ELF-1 (cell line): ENCODE measurements at regions not wholly inside any gene's neighbourhood (a gene's known extent, or its start where the extent isn't known, plus 50 kb on each side); places are given as distances from the start of the nearest gene placed in this dataset.
"Not testable (repeated sequence)": the region's sequence is repeated elsewhere in the genome, so short reads cannot be mapped to it uniquely, and the experiment has no call there.

Experiments used
- DNase-seq: peaks from one replicate; pipeline ENCODE4 v3.0.0-alpha.2; 2016; ENCODE audit warnings: low read depth, low spot score

DNA sequence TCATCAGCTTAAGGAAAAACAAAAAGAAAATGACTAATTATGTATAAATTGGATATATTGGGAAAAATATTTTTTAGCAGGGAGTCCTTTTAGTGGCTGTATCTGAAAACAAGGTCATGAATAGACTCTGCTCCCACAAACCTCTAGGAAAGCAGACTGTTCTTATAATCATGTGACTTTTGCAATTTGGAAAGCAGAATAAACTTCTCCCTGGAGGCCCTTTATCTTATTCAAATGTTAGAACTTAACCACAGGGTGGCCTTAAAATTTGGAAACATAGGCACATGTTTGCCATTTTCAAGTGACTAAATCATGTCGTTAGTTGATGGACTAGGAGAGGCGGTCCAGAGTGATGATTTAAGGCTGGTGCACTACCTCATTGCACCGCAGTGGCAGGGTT lies 196.6 kb upstream of the KRR1 start:
- no peak for DNase-seq

DNA sequence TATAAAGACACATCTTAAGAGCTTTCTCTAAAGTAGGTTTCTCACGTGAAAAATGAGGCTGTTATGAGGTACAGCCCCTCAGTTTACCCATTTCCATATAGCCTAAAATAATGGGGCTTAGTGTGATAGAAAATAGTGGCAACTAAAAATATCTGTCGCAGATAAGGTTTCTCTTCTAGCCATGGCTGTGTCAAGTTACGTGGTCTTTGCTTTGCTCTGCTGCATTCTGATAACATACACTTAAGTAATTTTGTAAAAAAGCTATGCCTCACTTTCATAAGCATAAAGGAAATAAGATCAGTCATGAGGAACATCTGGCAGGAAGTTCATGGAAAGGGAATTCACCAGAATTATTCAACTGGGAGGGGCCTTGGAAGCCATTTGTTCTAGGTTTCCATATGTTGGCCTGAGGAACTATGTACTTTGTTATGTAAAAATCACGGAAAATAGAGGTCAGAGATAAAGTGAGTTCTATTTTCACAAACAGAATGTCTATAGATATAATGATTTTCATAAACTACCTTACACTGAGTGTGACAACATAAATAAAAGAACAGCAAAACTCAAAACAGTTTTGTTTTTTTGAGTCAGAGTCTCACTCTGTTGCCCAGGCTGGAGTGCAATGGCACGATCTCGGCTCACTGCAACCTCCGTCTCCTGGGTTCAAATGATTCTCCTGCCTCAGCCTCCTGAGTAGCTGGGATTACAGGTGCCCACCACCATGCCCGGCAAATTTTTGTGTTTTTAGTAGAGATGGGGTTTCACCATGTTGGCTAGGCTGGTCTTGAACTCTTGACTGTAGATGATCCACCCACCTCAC lies 195.6 kb upstream of the KRR1 start:
- DNase-seq = no peak

DNA sequence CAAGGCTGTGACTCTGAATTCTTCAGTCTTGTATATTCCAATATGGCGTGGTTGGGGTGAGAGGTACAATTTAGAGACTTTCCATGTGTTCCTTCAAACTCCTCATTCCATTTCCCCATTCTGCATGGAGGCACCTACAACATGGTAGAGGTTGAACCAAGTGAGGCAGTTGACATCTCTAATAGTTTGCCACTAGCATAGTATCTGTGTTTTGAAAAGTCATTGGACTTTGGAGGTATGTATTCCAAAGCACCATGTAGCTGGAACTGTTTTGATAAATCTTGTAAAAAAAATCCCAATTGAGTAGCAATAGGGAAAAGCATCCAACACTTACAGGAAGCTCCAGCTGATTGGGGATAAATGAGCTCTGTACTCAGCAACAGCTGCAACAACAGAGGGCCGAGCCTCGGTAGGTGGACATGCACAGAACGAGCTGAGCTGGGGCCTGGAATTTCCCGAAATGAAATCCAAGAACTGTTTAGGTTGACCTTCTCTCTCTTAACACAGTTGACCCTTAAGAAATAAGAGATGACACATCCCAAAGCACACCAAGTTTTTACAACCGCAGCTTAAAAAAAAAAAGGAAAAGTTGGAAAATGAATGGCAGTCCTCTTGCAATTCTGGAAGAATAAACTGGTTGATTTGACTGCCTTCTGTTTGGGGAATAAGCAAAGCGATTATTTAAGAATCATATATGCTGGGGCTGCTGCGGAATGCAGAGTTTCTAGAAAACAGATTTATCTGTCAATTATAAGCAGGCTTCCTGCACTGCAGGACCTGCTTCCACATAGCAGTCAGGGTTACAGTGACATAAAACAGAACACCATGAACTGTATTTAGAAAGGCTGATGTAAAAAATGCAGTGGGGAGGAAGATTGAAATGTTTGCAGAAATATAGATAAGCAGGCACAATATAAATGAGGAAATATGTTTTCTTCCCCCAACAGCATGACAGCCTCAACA lies 194.6 kb upstream of the KRR1 start:
- DNase-seq = peak; percentile 50

DNA sequence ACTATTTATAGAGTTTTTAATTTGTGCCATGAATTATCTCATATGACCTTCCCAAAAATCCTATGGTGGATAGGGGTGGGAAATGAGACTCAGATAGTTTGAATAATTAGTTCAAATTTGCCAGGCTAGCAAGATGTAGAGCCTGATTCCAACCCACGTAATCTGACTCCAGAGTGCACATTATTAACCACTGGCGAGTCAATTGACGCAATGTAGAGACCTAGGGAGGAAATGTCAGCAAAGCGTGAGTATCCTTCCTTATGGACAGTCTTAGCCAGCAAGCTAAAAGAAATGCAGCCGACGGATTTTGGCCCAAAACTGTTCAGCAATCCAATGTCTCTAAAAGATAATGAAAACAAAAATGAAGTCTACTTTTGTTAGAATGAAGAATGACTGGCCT lies 193.3 kb upstream of the KRR1 start:
- no peak for DNase-seq

DNA sequence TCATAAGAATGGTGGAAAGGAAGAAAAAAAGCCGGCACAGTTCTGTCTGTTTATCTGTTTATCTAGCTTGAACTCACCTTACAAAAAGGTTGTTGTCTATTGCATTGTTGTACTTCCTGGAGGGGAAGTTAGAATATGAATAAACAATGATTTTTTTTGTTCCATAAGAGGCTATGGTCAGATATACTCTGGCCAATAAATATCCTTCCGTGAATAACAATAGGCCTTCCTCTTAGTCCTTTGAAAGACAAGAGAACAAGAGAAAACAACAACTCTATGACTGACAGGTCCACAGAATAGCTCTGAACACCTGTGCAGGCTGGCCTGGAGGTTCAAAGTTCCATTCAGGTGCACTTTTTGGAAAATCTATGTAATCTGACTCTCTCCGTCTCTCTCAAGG lies 192.8 kb upstream of the KRR1 start:
- no peak for DNase-seq

DNA sequence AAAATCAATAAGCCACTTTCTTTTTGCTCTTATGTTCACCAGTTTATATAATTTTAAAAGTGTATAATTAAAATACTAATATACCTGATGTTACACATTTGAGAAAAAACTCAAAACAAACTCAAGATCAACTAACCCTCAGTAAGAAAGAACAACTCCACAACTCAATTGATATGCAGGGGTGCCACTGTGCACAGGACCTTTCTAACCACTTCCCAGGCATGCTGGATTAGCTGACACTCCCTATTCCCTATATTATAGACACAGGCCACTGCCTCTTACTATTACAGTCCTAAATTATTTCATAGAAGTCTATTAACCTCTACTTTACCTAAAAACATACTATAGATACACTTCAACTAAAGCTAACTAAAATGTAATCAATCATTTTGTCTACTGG lies 191.7 kb upstream of the KRR1 start:
- DNase-seq = no peak

DNA sequence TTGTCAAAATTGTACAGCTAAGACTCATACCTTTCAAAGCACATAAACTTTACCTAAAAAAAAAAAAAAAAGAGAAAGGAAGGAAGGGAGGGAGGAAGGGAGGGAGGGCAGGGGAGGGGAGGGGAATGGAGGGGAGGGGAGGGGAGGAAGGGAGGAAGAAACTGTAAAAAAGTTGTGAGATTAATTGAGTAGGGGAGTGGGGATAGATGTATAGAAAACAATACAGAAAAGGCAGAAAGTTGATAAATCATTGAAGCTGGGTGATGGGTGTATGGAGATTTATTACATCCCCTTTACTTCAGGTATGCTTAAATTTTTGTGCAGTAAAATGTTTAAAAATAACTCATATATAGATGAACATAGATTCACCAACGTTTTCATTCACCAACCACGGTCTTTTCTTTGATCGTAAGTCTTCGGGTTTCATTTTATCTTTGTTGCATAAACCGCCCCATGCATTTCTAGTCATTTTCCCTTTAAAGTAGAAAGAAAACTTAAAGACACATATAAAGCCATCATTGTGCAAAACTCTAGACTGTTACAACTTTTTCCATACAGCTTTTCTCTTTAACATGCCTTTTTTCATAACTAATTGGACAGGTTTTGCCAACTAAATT lies 191.2 kb upstream of the KRR1 start:
- no peak for DNase-seq

DNA sequence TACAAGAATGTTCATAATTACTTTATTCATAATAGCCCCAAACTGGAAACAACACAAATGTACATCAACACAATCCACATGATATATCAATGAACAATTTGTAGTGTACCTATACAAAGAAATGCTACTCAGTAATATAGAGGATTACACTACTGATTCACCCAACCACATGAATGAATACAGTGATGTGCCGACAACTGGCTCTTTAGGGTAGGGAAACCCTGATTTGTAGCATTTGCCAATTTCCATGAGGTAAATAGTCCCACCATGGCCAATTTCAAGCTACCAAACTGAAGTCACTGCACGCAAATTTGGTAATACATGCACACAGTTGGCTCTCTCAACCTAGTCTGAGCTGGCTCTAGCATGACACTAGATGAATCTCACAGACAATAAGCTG lies 190.4 kb upstream of the KRR1 start:
- no peak for DNase-seq

DNA sequence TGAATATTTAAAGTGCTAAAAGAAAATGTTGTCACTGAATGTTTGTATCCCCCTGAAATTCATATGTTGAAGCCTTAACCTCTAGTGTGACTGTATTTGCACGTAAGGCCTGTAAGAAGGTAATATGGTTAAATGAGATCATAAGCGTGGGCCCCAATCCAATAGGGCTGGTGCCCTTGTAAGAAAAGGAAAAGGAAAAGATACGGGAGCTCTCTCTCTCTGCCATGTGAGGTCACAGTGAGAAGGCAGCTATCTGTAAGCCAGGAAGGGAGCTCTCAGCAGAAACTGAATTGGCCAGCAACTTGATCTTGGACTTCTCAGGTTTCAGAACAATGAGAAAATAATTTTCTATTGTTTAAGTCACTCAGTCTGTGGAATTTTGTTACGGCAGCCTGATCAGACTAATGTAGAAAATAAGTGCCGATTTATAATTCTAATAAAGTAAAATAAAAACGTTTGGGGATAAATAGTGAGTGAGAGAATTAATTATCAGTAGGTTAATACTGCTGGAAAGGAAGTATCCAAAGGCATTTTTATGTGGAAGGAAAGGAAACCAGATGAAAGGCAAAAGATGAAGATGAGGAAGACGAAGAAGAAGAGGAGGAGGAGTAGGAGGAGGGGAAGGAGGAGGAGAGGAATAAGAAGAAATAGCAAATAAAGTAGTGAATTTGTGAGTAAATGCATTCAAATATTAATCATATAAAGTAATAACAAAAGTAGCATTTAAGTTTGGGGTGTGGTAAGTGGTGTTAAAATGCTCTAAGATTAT lies 188.5 kb upstream of the KRR1 start:
- no peak for DNase-seq

DNA sequence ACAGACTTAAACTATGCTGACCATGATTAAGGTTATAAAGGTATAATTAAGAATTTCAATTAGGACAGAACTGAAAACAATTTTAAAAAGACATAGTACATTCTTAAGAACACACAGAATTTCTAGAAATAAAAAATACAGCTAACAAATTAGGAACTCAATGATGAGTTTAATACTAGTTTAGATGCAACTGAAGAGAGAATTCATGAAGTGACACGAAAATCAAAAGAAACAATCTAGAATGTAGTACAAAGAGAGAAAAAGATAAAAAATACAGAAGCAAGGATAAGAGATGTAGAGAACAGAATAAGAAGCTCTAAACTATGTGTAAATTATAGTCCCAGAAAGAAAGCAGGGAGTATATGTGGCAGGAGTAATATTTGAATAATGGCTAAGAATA lies 187.8 kb upstream of the KRR1 start:
- DNase-seq = no peak

DNA sequence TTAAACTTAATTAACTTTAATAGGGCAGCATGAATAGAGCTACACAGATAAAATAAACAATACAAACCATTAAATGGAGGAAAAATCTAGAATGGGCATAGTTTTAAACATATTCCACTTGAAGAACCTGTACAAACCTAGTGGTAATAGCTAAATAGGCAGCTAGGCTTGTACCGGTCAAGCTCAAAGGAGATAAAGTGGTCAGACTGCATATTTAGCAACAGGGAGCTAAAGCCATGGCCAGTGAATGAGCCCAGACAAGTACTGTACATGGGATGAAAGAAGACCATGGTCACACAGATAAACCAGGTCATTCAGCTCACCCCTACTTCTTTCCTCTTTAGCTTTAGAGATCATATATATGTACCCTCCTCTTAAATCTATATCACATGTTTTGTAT lies 186.6 kb upstream of the KRR1 start:
- no peak for DNase-seq

DNA sequence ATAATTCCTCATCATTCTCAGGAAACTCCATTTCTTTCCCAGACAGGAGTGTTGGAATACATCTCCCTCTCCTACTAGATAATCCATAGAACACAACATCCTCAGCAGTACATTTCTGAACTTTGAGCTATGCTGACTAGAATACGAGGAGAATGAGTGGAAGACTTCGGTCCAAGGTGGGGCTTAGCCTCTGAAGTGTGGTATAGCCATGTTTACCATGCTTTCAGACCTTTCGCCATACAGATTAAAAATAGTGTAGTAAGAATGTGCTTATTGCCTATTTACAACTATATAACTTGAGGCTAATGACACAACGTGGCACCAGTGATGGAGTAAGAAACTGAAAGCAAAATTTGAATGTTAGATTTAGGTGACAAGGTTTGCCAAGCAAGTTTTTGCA lies 184.5 kb upstream of the KRR1 start:
- no peak for DNase-seq

DNA sequence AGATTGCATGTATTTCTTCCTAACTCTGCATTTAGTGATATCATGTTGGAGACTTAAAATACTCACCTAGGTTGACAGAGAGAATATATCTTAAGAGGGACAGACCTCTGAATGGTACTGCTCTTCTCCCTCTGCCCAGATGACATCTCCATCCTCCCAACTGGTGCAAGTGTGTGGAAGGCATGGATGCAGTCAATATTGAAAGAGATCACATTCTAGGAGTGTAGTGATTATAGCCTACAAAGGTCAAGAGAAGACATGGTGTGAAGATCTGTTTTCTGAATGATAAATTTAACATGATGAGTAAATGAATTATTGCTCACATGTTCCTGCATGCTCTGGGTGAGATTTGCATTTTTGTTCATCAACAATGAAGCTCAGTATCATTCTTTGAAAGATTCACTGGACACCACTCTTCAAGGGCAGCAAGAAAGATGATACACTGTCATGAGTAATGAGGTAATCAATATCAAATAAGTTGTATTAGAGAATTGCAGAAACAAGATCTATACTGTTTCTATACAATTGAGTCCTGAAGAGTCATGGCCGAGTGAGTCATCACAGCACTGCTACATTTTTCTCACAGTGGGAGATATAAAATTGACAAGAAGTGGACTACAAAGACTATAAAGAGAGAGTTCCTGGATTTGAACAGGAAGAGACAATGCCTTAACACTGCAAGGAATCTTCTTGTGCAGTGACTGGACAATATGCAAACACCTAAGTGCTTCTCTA lies 183.3 kb upstream of the KRR1 start:
- no peak for DNase-seq

DNA sequence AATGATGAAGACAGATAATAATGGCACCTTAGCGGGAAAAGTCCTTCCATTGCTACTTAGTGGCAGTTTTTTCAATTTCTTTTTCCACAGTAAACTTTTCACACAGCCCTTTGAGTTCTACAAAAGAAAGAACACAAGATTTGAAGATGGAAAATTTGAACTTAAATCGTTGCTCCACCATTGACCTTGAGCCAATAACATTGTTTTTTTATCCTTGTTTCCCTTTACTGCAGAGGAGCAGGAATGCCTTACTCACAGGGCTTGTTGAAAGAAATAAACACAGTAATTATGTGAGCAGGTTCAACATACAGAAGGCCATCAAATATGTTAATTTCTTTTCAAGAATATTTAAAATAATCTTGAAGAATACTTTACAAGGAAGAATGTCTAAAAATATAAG lies 181.5 kb upstream of the KRR1 start:
- no peak for DNase-seq

DNA sequence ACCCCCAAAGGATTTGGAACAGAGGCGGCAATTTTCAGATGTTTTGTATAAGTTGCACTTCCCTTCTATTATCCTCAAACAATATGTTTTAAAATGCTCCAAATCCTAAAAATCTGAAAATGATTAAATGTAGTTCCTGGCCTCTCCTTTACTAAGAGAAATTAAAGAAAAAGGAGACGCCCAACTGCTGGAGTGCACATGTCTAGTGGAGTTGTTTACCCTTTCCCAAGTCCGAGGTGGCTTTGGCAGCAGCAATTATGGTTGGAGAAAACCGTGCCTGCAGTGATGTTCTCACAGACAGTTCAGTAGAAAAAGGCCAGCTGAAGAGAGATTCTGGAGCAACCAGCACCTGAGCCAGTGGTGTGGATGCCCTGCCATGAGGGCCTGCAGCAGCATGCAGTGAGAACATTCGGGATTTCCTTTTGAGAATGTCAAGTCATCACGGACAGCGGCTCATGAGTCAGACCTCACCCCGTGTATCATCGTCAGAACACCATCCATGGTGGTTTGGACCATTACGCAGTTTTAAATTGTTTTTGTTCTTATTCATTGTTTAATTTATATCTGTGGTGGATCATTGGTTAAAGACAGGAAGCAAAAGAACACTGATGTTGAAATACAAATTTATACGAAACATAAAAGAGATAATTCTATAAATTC lies 179.0 kb upstream of the KRR1 start:
- no peak for DNase-seq

DNA sequence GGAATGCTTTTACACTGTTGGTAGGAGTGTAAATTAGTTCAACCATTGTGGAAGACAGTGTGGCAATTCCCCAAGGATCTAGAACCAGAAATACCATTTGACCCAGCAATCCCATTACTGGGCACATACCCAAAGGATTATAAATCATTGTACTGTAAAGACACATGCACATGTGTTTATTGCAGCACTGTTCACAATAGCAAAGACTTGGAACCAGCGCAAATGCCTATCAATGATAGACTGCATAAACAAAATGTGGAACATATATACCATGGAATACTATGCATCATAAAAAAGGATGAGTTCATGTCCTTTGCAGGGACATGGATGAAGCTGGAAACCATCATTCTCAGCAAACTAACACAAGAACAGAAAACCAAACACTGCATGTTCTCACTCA lies 174.8 kb upstream of the KRR1 start:
- DNase-seq = not testable (repeated sequence)

DNA sequence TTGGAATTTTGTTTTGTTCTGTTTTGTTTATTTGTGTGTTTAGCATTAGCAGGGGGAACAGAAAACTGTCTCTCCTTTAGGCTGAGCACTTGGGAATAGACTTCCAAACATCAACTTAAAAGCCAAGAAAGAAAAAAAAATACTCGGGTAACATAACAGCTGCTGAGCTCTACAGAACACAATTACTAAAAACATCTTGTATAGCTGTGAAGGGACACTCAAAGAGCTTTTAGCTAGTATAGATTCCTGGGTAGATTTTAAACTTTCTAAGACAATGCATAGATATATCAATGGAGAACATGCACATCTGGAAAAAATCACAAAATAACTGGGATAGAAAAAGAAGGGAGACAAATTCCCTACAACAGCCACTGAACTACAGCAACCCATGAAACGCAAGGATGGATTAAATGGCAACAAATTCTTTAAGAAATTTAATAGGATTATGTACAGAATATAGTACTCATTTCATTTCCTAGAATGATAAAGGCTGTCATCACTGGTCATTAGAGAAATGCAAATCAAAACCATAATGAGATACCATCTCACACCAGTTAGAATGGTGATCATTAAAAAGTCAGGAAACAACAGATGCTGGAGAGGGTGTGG lies 174.3 kb upstream of the KRR1 start:
- no peak for DNase-seq

DNA sequence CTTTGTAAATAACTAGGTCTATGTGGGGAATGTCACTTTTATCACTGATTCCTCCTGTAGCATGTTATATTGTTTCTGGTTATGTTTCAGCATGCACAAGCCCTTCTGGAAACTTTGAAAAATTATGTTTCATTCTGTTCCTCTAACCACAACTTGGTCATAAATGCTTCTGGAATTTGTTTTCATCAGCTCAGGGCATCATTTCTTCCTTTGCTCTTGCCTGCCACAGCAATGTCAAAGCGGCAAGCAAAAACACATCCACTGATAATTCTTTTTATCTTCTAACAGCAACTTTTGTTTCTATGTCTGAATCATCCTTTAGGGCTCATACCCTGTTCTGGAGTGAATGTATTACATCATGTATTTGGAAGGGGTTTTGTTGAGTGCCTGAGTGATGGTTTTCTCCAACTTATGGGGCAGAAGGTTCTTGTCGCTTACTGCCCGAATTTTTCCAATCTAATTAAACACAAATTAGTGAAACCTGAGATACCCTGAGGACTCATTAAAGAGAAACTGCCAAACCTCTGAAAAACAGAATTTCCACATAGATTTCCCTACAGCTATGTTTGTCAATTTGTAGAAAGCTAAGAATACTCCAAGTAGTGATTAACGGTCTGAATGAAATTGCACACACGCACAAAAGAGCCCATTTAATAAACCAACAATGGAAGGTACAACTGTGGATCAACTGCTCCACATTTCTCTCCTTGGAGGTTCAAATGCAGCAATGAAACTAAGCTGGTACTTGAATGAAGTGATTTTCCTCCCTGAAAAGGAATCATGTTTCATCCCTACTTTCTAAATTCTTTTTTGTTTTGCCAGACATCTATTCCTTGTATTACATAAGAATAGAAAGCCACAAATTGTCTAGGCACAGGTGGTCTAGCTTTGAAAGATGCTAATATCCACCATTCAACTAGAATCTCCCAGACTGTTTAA lies 173.5 kb upstream of the KRR1 start:
- no peak for DNase-seq
